ENCODE measurements at regions not wholly inside any gene's neighbourhood (a gene's known extent, or its start where the extent isn't known, plus 50 kb on each side); places are given as distances from the start of the nearest gene placed in this dataset.

DNA sequence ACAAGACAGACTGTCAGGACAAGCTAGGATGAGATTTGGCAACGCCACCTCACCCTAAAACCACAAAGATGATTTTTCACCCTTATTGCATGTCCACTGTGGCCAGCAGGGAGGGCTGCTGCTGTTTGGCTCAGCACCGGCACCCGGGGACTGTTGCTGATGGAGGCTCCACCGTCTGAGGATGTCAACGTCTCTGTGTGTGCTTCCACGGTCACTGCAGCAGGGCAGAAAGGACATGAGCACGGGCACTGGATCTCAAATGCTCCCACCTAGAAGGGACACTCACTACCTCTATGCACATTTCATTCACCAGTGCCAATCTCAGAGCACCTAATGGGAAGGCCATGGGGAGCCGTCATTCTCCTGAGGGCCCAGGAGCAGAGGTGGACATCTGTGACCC, 599.6 kb downstream of the PTPRU start:
- DNase-seq (ENCODE audit: low spot score), result no peak

DNA sequence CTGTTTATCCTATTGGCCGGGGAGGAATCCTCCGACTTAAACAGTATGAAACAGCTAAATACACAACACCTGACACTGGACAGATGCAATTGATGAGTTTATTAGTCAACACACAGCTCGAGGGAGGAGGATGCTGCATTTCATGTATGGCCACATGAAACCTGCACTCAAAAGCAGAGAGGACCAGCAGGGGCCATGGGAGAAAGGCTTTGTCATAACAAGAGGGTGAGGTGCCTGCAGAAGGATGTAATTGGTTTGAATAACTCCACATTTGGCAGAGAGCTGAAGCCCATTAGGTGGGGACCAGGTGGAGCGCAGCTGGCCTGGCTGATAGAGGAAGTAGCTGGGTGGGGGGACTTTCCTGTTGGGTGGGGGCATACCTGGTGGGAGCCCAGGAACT, 599.1 kb downstream of the PTPRU start:
- DNase-seq (ENCODE audit: low spot score), result no peak

DNA sequence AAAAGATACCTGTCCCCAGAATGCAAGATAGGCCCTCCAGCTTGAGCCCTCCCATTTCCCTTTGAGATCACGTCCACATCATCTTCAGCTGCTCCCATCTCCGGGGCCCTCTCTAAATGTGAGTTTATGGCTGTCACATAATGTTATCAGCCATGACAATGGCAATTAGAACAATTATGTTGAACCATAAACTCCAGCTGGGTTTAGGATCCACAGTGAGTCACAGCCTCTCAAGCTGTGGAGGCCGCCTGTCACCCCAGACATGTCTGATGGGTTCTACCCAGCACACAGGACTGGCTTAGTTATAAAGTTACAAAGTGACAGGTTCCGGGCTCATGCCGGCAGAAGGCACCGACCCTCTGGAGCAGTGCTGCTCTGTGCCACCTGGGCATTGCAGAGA, 597.3 kb downstream of the PTPRU start:
- no peak for DNase-seq (ENCODE audit: low spot score)

DNA sequence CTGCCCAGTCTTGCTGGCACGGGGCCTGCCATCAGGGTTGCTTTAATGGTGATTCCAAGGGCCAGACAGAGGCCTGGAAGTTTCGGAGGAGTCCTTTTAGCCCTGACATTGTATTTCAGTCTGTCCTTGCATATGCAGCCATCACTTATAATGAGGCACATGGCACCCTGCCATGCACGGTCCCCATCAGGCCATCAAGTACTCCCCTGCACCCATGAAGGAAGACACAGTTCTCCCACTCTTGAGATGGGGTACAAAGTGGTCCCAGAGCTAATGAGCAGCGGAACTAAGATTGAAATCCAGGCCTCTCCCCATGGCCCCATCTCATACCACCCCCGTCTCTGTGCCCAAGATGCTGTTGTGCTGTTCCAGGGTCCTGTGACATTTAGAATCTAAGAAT, 596.6 kb downstream of the PTPRU start:
- DNase-seq (ENCODE audit: low spot score), result no peak

DNA sequence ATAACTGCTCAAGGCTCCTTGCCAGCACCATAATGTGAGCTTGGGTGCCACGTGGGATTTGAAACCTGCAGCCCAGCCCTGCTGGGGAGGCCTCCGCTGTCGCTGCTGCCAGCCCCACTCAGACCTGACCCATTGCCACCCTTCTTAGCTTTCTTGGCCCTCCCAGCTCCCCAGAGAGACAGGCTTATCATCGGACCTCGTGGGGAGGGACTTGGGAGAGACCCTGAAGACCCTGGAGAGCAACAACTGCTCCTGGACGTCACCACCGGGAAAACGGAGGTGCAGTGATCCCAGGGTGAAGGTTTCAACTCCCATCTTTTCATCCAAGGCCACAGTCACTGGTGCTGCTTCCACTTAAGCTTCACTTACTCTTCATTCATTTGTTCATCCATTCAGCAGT, 596.1 kb downstream of the PTPRU start:
- DNase-seq (ENCODE audit: low spot score), result no peak

DNA sequence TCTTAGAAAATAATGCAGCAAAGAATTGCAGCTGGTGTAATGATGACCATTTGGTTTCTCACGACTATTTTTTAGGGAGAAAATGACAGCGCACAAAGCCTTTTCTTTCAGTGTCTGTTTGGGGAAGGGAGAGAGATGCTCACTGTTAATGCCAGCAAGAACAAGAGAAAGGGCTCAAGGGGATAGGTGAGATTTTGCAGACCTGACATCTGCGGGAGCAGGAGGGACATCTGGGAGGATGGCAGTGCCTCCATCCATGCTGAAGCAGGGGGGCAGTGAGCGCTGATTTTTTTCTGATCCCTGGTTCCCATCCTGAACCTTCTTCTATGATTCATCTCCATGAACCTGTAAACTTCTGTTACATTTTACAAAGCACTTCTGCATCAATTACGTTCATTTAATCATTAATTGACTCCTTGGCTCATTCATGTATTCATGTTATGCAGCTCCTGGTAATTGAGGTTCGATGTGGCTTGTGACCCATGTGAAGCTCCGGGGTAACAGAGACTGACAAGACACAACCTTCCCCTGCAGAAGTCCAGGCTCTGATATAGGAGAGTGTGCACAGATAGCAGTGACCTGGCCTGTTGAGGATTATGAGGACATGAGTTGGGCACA, 595.3 kb downstream of the PTPRU start:
- DNase-seq (ENCODE audit: low spot score), result no peak

DNA sequence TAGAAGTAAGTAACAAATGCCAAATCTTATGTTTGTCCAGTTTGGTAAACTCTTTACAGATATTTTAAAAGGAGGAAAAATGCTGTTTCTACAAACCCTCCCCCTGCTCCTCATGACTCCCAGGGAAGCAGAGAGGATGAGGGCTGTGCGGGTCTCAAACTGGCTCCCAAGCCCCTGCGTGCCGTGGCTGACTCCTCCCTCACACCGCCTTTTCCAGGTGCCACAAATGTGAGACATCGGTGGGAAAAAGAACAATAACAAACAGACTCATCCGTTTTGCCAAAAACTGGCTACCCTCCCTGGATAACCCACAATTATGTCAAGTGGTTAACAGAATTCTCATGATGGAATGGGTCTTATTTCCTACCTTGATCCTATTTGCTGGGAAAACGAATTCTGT, 594.6 kb downstream of the PTPRU start:
- DNase-seq (ENCODE audit: low spot score), result no peak

DNA sequence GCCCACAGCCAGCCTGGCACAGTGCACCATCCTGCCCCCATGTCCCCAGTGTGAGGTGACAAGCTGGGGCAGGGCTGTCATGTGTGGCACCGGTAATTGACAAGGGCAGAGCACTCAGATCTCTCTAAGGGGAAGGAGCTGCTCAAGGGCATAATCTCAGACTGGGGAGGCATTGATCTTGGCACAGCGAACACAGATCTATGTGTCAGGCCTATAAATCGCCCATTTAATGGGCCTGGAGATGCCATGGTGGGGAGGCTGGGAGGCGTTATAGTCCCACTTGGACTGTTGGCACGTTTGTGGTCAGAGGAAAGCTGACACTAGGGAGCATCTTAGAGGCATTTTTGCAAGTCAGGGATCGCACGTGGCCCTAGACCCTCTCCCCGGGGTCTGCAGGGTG, 594.1 kb downstream of the PTPRU start:
- no peak for DNase-seq (ENCODE audit: low spot score)

DNA sequence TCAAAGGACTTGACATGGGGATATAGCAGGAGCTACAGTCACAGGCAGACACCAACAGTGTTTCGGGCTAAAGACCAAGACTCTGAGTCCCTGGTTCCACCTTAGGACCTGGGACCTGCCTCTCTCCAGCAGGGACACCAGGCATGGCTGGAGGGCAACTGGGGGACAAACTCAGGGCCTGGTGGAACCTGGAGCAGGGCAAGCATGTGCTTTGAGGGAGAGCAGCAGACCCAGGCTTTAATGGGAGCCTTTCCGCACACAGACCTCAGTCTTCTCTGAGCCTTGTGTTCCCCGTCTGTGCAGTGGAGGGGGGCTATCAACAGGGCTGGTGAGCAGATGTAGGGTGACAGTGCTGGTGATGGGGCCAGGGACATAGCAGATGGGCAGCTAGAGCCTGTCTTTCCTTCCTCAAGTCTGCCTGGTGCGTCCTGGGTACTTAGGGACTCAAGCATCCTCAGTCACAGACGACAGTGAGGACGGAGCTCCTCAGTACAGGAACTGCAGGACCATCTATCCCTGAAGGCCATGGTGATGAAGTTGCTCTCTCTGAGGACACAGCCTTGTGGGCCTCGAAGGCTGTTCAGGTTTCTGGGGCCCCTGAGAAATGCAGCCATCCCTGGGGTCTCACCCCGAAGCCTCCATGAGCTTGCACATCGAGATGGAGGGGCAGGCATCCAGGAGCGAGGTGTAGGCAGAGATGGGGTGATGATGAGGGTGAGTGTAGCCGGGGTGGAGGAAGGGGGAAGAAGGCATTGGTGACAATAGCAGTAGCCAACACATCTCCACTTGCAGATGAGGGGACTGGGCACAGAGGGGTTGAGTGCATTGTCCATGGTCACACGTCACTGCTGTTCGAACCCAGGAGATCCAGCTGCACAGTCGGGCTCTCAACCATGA, 593.4 kb downstream of the PTPRU start:
- no peak for DNase-seq (ENCODE audit: low spot score)

DNA sequence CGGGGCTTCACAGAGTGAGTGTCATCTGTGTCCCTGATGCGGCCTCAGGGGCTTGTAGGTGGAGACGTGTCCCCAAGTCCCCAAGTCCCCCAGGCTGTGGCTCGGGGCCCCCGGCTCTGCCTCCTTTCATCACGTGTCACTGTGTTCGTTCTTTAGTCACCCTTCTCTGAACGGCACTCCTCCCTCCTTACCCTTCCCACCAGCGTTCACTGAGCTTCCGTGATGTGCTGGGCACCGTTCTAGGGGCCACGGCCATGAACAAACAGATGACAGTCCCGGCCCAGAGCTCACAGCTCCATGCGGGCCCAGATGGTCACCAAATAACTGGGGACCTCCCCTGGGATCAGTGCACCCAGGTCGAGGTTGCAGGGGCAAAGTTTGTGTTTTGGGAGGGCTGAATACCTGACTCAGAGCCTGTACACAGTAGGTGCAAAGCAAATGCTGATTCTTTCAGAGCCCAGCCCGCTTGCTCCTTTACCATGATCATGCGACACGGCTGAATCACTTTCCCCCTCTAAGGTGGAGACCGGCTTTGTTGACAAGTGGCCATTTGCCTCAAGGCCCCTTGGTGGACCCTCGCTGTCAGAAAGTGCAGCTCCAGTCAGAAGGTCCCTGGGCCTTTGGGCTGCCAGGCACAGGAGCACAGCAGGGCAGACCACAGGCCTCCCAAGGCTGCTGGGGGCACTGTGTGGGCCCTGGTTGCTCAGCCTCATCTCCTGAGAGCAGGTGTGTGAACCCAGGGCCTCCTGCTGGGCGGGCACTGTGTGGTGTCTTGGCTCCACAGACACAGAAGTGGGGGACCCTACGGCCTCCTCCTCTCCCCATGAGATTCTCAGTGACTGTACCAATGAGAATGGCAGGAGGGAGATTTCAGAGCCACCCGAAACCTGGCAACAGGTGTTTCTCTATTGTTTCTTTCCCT, 592.5 kb downstream of the PTPRU start:
- DNase-seq (ENCODE audit: low spot score), result no peak

DNA sequence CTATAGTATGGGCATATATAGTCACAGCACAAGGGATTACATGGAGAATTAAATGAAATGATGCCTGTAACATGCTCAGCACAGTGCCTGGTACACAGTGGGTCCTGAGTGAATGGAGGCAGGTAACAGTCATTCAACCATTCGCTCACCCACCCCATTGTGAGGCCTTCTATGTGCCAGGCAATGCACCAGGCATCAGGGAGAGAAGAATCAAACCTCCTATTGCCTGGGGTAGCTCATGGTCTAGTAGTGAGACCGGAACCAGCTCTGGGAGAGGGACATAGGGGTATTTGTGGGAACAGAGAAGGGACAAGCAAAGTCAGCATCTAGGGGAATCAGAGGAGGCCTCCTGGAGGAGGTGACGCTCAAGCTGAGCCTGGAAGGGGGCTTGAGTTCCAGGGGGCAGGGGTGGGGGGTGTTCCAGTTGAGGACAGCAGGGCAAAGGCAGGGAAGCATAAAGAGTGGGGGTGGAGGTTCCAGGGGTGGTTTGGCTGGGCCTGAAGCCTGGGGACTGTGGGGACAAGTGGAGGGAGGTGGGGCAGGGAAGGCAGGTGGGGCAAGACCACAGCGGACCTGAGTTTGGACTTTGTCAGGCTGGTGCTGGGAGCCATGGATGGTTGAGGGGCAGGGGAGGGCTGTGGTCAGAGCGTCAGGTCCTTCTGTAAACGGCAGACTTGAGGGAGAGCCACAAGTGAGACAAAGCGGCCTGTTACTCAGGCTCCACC, 591.6 kb downstream of the PTPRU start:
- no peak for DNase-seq (ENCODE audit: low spot score)

DNA sequence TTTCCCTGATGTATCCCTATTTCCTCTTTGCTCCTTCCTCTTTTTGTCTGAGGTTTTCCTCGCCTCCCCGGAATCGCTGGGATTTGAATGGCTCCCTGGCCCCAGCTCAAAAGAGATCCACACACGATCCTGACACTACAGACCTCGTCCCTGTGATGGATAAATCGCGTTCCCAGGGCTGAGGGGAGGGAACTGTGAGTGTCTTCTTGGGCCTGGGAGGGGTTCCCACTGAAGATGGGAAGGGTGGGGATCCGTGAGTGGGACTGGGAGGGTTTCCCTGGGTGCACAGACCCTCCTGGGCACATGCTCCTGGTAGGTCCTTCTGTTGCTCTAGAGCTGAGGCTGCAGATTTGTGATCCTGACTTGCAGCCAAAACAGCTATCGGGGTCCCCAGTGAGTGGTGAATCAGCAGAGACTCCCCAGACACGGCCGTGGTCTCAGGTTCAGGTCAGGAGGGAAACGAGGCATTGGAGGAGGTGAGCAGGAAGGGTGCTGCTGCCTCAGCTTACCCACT, 591.0 kb downstream of the PTPRU start:
- no peak for DNase-seq (ENCODE audit: low spot score)

DNA sequence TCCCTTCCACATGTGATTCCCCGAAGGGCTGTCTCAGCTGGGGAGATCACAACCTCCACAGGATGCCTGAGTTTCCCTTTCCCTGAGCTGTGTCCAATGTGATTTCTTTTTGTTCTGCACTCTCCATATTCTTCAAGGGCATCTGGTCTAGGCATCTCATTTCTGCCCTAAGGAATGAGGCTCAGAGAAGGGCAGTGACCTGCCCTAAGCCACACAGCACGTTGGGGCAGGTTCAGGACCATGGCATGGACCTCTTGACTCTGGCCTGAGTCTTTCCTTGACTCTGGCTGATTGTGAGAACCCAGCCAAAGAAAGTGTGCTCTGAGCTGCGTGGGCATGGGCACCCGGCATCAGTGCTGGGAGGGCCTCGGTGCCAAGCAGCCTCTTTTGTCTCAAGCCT, 590.3 kb downstream of the PTPRU start:
- no peak for DNase-seq (ENCODE audit: low spot score)

DNA sequence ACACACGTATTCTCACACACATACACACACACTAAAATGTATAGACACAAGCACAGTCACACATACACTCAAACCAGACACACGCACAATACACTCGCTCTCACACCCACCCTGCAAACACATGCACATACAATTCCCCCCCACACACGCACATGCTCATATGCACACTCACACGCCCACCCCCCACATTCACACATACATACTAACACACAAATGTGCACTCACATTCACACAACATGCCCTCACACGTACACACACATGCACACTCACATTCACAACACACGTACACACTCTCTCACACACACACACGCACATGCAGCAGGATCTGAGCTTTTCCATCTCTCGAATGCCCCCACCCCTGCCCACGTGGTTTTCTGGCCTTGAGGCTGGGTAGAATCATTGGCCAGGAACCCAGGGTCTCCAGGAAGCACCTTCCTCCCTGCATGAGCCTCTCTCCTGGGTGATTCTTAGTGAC, 589.7 kb downstream of the PTPRU start:
- DNase-seq (ENCODE audit: low spot score), result no peak

DNA sequence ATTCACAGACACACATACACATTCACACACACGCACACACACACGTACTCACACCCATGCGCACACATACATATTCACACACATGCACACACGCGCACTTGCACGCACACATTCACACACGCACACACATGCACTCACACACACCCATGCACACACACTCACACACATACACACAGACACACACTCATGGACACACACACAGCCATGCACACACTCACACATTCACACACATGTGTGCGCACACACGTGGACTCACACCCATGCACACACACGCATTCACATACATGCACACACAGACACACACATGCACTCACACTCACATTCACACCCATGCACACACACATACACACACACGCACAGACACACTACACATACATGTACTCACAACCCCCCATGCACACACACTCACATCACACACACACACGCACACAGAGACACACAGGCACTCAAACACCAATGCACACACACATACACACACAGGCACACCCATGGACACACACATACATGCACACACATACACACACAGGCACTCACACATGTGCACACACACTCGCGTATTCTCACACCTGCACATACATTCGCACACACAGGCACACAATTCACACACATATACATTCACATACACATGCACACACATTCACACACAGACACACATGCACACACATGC, 589.1 kb downstream of the PTPRU start:
- DNase-seq (ENCODE audit: low spot score), result no peak

DNA sequence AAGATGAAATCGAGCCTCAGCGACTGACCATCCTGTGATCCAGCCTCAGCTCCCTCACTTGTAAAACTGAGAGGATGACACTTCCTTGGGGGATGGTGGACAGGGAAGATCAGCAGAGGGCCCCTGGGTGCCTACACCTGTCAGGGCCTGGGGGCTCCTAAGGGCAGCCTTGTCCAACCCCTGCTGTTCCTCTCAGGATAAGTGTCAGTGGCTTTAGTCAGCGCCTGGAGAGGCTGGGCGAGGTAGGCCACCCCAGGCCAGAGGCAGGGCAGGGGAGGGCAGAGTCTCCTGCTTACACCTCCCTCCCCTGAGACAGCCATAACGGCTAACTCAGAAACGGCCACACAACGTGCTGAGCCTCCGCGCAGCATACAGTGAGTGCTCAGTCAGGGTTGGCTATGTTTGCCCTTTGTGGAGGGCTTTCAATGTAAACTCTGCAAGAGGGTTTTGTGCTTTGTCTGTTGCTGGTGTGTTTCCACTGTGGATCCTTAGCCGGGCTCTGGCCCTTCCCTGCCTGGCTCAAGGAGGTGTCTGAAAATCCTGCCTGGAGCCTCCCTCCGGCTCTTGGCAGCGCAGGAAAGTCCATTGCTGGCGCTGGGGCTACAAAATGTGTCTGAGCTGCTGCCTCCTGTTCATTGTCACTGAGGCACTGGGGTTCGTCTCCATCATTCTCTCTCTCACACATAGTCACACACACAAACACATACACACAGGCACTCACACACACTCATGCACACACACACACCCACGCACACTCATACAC, 588.4 kb downstream of the PTPRU start:
- no peak for DNase-seq (ENCODE audit: low spot score)

DNA sequence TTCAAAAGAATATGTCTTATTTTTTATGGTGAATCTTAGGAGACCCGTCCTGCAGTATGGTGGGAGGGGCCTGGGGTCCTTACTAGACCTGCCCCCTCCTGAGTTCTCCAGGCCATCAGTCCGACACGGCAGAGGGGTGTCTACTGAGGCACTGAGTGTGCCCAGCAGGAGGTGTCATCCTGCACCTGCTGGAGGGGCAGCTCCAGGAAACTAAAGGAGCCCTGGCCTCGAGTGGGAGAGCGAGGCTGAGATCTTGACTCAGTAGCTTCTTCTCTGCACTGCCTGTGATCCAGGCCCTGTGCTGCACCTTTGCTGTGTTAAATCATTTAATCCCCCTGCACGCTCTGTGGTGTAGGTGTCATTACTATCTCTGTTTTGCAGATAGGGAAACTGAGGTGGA, 587.7 kb downstream of the PTPRU start:
- DNase-seq (ENCODE audit: low spot score), result no peak

DNA sequence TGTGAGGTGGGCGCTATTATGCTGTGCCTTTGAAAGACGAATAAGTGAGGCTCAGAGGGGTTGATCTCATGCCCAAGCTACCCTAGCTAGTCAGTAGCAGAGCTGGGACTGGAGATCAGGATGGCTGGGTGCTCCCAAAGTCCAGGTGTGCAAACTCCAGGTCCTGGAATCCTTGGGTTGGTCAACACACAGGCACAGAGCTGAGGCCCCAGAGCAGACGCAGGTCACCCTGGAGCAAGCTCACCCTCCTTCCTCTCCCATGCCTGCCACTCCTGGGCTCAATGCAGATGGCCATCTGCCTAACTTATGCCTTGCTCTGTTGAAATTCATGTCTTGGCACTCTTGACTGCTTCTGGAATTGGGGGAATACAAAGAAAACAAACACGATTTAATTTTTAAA, 587.2 kb downstream of the PTPRU start:
- DNase-seq (ENCODE audit: low spot score), result no peak

DNA sequence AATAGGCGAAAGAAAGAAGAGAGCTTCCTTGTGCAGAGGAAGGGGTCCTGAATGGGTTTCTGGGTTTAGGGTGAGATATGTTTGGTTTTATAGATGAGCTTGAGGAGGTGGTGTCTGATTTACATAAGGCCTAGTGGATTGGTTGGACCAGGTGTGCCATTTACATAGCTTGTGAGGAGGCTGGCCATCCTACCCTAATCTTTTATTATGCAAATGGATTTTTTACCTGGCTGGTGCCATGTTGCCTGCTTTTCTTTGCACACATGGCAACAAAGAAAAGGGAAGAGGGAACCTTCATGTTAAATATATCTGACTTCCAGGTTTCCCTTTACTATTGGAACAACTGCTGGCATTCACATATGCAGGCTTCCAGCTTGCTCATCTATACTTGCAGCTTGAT, 585.3 kb downstream of the PTPRU start:
- no peak for DNase-seq (ENCODE audit: low spot score)

DNA sequence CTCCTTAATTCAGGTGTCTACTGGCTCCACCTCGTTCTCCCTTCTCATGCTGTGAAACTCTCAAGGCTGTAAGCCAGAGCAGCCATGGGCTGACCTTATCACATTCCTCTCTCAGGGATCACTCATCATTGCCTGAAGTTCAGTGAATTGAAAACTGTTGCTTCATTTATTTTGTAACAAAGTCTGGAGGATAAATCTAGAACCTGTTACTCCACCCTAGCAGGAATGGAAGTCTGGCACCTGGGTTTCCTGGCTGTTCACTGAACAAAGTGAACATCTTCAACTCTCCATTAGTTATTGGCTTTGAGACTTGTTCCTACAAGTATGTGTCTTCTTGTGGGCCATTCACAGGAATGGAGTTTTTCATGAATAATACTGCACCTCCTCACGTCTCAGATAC, 584.1 kb downstream of the PTPRU start:
- no peak for DNase-seq (ENCODE audit: low spot score)

Data from activated CD4-positive, alpha-beta T cell treated with anti-CD3 and anti-CD28 coated beads, Interleukin-2, Interleukin-4, amounts not matched to agents 100 ng/mL and 50 ng/mL, durations not matched to agents 16 hours and 8 hours (primary cell).